CD4-positive, alpha-beta T cell (primary cell): ENCODE measurements at regions not wholly inside any gene's neighbourhood (a gene's known extent, or its start where the extent isn't known, plus 50 kb on each side); places are given as distances from the start of the nearest gene placed in this dataset.

ENCODE experiments used
- ATAC-seq: fragments of 200-7000 bp; cut with Tn5 transposase; one replicate; pipeline ENCODE4 v1.10.0; 2022; ENCODE audit warnings: mild to moderate bottlenecking; ENCODE audit not compliant: poor library complexity
- CTCF ChIA-PET: fragments of 350-600 bp; sonication (Branson Sonifier 250); formaldehyde crosslinking; loops from one replicate; lab custom pipeline; 2021; ENCODE audit warnings: antibody characterized with exemption, inconsistent platforms; lab: Charles Lee
- POLR2A ChIA-PET: fragments of 350-600 bp; sonication (Branson Sonifier 250); formaldehyde crosslinking; loops from one replicate; lab custom pipeline; 2021; ENCODE audit warnings: antibody characterized with exemption, inconsistent platforms; lab: Charles Lee
- DNase-seq, 14 experiments: peaks; one replicate each; pipeline ENCODE4 v3.0.0-alpha.2; 2013 to 2020; ENCODE audit warnings: mixed read lengths in 2 of 14
- H3K27ac ChIP-seq, 2 donors: one replicate each; pipeline versions ENCODE4 v1.5.1 to v1.7.0; 2013; ENCODE audit warnings: low read length in 2 of 2, low read depth in 1 of 2, mild to moderate bottlenecking in 1 of 2
- H3K27me3 ChIP-seq, 2 experiments: 1 replicate in 1 of 2; 2 replicates in 1 of 2; pipeline versions ENCODE4 v1.6.1 to v1.7.0; 2013; ENCODE audit warnings: low read length in 2 of 2, control low read depth in 1 of 2, mild to moderate bottlenecking in 1 of 2, moderate library complexity in 1 of 2; ENCODE audit not compliant: insufficient read depth in 2 of 2, control insufficient read depth in 1 of 2
- H3K36me3 ChIP-seq: one replicate; pipeline ENCODE4 v1.6.1; 2013; ENCODE audit warnings: low read length, control low read depth; ENCODE audit not compliant: insufficient read depth
- H3K4me1 ChIP-seq: one replicate; pipeline ENCODE4 v1.6.1; 2013; ENCODE audit warnings: low read length, control low read depth; ENCODE audit not compliant: insufficient read depth
- H3K4me3 ChIP-seq: one replicate; pipeline ENCODE4 v1.5.1; 2013; ENCODE audit warnings: mild to moderate bottlenecking, low read length, moderate library complexity
- H3K9me3 ChIP-seq, 2 experiments: 1 replicate in 1 of 2; 2 replicates in 1 of 2; pipeline versions ENCODE4 v1.6.1 to v1.7.0; 2013; ENCODE audit warnings: low read length in 2 of 2, mild to moderate bottlenecking in 2 of 2, control low read depth in 1 of 2, moderate library complexity in 1 of 2; ENCODE audit not compliant: control insufficient read depth in 1 of 2, insufficient read depth in 1 of 2
- H3K27ac Mint-ChIP-seq: one replicate; pipeline ENCODE4 v1.8.0; 2020; ENCODE audit warnings: mixed read lengths
- H3K27me3 Mint-ChIP-seq: one replicate; pipeline ENCODE4 v1.8.0; 2021; ENCODE audit warnings: mixed read lengths
- H3K36me3 Mint-ChIP-seq: one replicate; pipeline ENCODE4 v1.8.0; 2021; ENCODE audit warnings: low read depth, mixed read lengths
- H3K4me1 Mint-ChIP-seq: one replicate; pipeline ENCODE4 v1.8.0; 2021; ENCODE audit warnings: low read depth, mixed read lengths
- H3K4me3 Mint-ChIP-seq: one replicate; pipeline ENCODE4 v1.8.0; 2020; ENCODE audit warnings: mild to moderate bottlenecking, mixed read lengths
- H3K9me3 Mint-ChIP-seq: one replicate; pipeline ENCODE4 v1.8.0; 2020; ENCODE audit warnings: mixed read lengths
- intact Hi-C, 2 experiments: fragments of 100-400 bp; cut with DNase I in 1 of 2; cut with micrococcal nuclease in 1 of 2; formaldehyde crosslinking; loops; one replicate each; pipeline versions ENCODE4 v1.15.1 to v1.9.0; 2023 to 2025; cut with DNase I, micrococcal nuclease
- TF ChIP-seq, protein P1 (sequence below): fragments of 200-600 bp; IDR thresholded peaks from one replicate; pipeline ENCODE4 v1.8.0; 2022; ENCODE audit warnings: antibody characterized with exemption, mild to moderate bottlenecking

DNA sequence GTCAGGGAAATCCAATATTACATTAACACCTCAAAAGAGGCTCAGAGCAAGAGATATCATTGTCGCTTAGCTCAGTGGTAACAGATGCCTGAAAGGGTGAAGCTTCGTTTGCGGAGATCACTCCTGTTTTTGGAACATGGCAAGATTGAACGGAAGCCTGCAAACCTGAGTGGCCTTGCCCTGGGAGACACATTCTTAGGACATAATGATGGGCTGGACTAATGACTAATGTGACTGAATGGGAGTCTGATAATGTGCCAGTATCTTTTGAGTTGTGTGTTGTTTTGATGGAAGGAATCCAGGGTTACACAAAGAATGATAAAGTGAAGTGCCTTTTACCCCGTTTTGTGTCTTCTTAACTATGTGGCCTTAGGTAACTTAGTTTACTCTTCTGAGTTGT is 109.3 kb upstream of the IFNG-AS1 start:
- Mint-ChIP-seq H3K27ac (no peak overlapping the region), H3K9me3 (no peaks in the 10 kb centered on the region), H3K27me3 (no peaks in the 10 kb centered on the region), H3K4me3 (no peak overlapping the region), H3K4me1 (no peaks in the 10 kb centered on the region), H3K36me3 (no peaks in the 10 kb centered on the region)
- intact Hi-C loops: no loop called here
- Histone ChIP-seq H3K27me3 (no peaks in the 10 kb centered on the region), H3K4me1 (no peaks in the 10 kb centered on the region), H3K36me3 (no peaks in the 10 kb centered on the region), H3K27ac (no peak overlapping the region), H3K4me3 (no peak overlapping the region), H3K9me3 (peaks cover 0 to under 1% of the 10 kb centered on the region in 2 experiments)
- ChIA-PET POLR2A (no interaction called here), CTCF (no interaction called here)
- DNase-seq (no peak), ATAC-seq (no peak)
- TF ChIP-seq, protein P1, sequence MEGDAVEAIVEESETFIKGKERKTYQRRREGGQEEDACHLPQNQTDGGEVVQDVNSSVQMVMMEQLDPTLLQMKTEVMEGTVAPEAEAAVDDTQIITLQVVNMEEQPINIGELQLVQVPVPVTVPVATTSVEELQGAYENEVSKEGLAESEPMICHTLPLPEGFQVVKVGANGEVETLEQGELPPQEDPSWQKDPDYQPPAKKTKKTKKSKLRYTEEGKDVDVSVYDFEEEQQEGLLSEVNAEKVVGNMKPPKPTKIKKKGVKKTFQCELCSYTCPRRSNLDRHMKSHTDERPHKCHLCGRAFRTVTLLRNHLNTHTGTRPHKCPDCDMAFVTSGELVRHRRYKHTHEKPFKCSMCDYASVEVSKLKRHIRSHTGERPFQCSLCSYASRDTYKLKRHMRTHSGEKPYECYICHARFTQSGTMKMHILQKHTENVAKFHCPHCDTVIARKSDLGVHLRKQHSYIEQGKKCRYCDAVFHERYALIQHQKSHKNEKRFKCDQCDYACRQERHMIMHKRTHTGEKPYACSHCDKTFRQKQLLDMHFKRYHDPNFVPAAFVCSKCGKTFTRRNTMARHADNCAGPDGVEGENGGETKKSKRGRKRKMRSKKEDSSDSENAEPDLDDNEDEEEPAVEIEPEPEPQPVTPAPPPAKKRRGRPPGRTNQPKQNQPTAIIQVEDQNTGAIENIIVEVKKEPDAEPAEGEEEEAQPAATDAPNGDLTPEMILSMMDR: no peak

- H3K4me3 ChIP-seq: no peak overlapping the region
- Mint-ChIP-seq H3K36me3 (no peaks in the 10 kb centered on the region), H3K4me1 (no peaks in the 10 kb centered on the region), H3K9me3 (no peaks in the 10 kb centered on the region), H3K4me3 (no peak overlapping the region), H3K27me3 (no peaks in the 10 kb centered on the region), H3K27ac (no peak overlapping the region)
- H3K36me3 ChIP-seq: no peaks in the 10 kb centered on the region
- H3K27me3 ChIP-seq: no peaks in the 10 kb centered on the region
- TF ChIP-seq, protein P1: no peak
- intact Hi-C loops: no loop called here
- no peak overlapping the region for H3K27ac ChIP-seq
- H3K9me3 ChIP-seq: no peaks in the 10 kb centered on the region
- DNase-seq (no peak), ATAC-seq (no peak)
- ChIA-PET CTCF (no interaction called here), POLR2A (no interaction called here)
- H3K4me1 ChIP-seq: no peaks in the 10 kb centered on the region
These were observed 107.7 kb upstream of the IFNG-AS1 start for GRCh38 chr12:67881565-67881964.

DNA sequence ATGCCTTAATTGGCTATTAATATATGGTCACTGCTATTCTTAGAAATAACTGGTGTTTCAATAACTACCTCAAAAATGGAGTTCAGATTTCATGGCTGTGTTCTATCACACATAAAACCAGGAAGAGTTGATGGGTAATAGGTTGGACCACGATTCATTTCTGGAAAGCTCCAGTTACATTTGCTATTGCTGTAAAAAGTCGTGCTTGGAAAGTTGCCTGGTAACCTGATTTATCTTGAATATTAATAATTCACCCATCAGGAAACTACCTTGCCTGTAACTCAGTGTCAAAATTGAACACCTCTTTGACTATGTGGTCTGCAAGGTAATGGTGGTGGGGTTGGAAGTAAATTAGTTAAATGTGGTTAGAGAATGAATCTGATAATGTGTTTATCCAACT is 104.7 kb upstream of the IFNG-AS1 start:
- H3K27ac Mint-ChIP-seq: no peak overlapping the region
- no peaks in the 10 kb centered on the region for H3K36me3 ChIP-seq
- H3K27me3 Mint-ChIP-seq: no peaks in the 10 kb centered on the region
- no peak overlapping the region for H3K4me3 Mint-ChIP-seq
- no peaks in the 10 kb centered on the region for H3K9me3 ChIP-seq
- no peaks in the 10 kb centered on the region for H3K27me3 ChIP-seq
- ATAC-seq: no peak
- H3K4me1 Mint-ChIP-seq: no peaks in the 10 kb centered on the region
- TF ChIP-seq, protein P1: no peak
- no peak overlapping the region for H3K27ac ChIP-seq
- no peak for DNase-seq
- intact Hi-C loops: no loop called here
- CTCF ChIA-PET: no interaction called here
- H3K36me3 Mint-ChIP-seq: no peaks in the 10 kb centered on the region
- H3K4me1 ChIP-seq: no peaks in the 10 kb centered on the region
- POLR2A ChIA-PET: no interaction called here
- no peaks in the 10 kb centered on the region for H3K9me3 Mint-ChIP-seq
- no peak overlapping the region for H3K4me3 ChIP-seq
